BLaER1 treated with 17β-estradiol and CSF1 and Interleukin-3, amounts not matched to agents 10 nM and 100 nM (cell line): ENCODE measurements at regions not wholly inside any gene's neighbourhood (a gene's known extent, or its start where the extent isn't known, plus 50 kb on each side); places are given as distances from the start of the nearest gene placed in this dataset.

Experiments used
- H3K27ac ChIP-seq, 11 experiments: shearing (Covaris generic); formaldehyde crosslinking; 2 replicates each; pipeline ENCODE4 v1.8.1; 2022
- H3K27me3 ChIP-seq, 11 experiments: shearing (Covaris generic); formaldehyde crosslinking; 2 replicates each; pipeline ENCODE4 v1.8.1; 2022
- H3K36me3 ChIP-seq, 11 experiments: shearing (Covaris generic); formaldehyde crosslinking; 2 replicates each; pipeline ENCODE4 v1.8.1; 2022
- H3K4me1 ChIP-seq, 10 experiments: shearing (Covaris generic); formaldehyde crosslinking; 2 replicates each; pipeline ENCODE4 v1.8.1; 2022
- H3K4me2 ChIP-seq, 11 experiments: shearing (Covaris generic); formaldehyde crosslinking; 2 replicates each; pipeline ENCODE4 v1.8.1; 2022
- H3K4me3 ChIP-seq, 10 experiments: shearing (Covaris generic); formaldehyde crosslinking; 2 replicates each; pipeline ENCODE4 v1.8.1; 2022
- H3K9ac ChIP-seq, 11 experiments: shearing (Covaris generic); formaldehyde crosslinking; 2 replicates each; pipeline ENCODE4 v1.8.1; 2022
- H3K9me3 ChIP-seq, 11 experiments: shearing (Covaris generic); formaldehyde crosslinking; replicated peaks in 1 of 11; 2 replicates each; pipeline ENCODE4 v1.8.1; 2022
- H4K20me1 ChIP-seq, 11 experiments: shearing (Covaris generic); formaldehyde crosslinking; 2 replicates each; pipeline ENCODE4 v1.8.1; 2022
- Cebpa-rat ChIP-seq, 11 experiments: shearing (Covaris generic); IDR thresholded peaks; 2 replicates each; pipeline ENCODE4 v1.8.1; 2022

DNA sequence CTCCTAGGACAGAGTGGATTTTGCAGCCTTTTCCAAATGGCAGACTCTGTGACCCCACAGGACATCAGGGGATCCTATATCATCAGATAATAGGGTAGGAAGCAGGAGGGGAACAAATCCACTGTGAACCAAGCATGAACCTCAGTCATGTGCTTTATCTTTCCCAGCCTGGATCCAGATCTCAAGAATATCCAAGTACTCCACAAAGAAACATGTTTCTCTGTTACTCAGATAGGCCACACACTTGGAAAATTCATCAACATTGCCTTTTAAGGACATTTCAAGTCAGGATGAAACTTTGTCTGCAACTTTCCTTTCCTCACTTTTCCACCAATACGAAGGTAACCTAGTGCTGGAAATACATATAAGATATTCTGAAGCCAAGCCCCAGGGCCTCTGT, 85.8 kb downstream of the RDH14 start:
- Histone ChIP-seq H3K27me3 (no peaks in the 10 kb centered on the region), H3K36me3 (no peaks in the 10 kb centered on the region), H3K4me1 (no peaks in the 10 kb centered on the region), H3K9me3 (no peaks in the 10 kb centered on the region), H3K4me3 (no peak overlapping the region), H4K20me1 (no peaks in the 10 kb centered on the region), H3K9ac (no peak overlapping the region), H3K4me2 (no peak overlapping the region), H3K27ac (no peak overlapping the region)
- TF ChIP-seq Cebpa-rat (IDR thresholded peaks at IDR 0.05) = no peak

DNA sequence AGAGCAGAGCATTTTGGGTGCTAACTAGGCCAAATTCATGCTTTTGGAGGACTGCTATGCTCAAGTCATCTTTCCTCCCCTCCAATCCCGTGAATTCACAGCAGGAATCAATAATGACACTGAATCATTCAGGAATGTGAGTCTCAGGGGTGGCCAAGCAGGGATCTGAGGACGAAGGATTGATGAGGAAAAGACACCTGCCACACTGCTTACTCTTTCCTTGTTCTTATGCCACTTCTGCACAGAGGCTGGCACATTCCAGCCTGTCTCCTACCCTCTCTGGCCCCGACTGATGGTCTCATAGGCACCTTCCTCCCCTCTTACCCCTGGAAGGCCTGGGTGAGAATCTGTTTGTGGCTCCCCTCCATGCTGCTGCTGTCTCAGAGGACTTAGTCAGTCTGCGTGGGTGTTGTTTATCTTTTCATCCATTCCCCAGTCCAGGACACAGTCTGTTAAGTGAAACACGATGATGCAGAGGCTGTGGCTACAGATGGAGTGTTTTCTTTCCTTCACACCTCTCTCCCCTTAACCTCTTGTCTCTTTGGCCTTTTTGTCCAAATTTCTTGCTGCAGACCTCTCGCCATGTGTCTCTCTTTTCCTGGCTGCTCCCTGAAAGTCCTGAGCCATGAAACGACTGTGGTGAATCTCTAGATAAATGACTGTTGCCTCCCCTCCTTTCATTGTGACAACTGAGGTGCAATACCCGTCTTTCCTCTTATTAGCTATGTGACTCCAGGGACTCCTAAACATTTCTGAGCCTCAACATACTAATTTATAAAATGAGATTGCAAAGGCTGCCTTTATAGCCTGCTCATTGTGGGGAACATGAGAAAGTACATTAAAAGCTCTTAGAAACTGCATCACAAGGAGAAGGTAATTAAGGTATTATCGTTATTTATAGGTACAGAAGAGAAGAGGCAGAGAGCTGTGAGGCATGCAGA, 86.9 kb downstream of the RDH14 start:
- Histone ChIP-seq H3K4me3 (no peak overlapping the region), H3K9ac (no peak overlapping the region), H3K4me1 (no peaks in the 10 kb centered on the region), H3K36me3 (no peaks in the 10 kb centered on the region), H3K9me3 (no peaks in the 10 kb centered on the region), H3K4me2 (no peak overlapping the region), H3K27ac (no peak overlapping the region), H3K27me3 (no peaks in the 10 kb centered on the region), H4K20me1 (no peaks in the 10 kb centered on the region)
- no peak for TF ChIP-seq Cebpa-rat (IDR thresholded peaks at IDR 0.05)

DNA sequence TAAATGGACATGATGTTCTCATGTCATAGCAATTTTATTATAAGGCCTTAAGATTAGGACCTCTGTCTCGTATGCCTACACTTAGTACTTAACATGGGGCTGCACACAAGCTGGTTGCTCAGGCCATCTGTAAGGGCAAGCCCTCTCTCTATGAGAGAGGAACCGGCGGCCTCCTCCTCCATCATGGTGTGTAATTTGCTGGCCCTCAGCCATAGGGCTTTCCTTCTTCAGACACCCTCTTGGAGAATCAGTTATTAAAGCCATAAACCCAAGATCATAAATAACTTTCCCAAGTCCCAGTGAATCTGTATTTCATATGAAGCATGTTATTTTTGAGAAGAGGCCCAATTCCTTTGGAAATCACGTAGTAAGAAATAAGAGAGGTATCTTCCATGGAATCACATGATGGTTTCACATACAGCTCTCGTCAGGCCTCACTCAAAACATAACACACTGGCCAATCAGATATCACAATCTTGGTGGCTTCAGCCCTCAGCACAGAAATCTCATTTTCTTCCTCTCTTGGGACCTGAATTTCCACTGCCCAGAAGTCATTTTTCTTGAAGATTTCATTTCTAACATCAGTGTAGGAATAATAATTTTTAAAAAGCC, 92.6 kb downstream of the RDH14 start:
- Histone ChIP-seq H4K20me1 (no peaks in the 10 kb centered on the region), H3K4me2 (no peak overlapping the region), H3K9ac (no peak overlapping the region), H3K4me3 (no peak overlapping the region), H3K9me3 (peaks cover 0 to 10% (median 0%) of the 10 kb centered on the region in 11 experiments; a peak in 4 of 22 replicates), H3K4me1 (no peaks in the 10 kb centered on the region), H3K27ac (no peak overlapping the region), H3K27me3 (no peaks in the 10 kb centered on the region), H3K36me3 (no peaks in the 10 kb centered on the region)
- no peak for TF ChIP-seq Cebpa-rat (IDR thresholded peaks at IDR 0.05)

DNA sequence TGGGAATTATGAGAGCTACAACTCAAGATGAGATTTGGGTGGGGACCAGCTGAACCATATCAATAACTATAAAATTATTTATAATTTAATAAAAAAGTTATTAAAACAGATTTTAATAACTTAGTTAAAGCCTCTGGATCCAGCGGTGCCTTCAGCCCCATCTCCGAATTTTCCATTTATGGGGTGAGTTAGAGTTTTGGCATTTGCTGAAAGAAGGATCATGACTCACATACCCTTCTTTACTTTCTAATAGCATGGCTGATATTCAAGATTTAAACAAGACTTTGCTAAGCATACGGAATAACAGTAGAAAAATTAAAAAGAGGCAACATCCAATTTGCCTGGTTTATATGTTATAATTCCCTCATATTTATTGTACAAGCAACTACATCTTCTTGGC, 94.5 kb downstream of the RDH14 start:
- no peaks in the 10 kb centered on the region for H3K36me3 ChIP-seq

DNA sequence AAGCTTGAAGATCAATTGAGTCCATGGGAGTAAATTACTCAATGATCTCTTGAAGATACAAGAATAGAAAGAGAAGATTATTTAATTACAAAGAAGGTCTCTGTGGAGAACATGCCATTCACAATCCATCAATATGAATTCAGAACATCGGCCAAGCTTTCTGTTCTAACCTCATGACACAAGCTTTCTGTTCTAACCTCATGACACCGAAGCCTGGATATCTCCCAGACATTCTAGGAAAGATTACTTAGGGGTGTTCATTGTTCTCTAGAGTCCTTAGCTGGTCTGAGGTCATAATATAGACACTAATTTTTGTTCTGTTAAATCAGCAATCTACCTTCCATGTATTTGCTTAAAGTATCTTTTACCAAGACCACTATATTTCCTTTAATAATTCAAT, 95.5 kb downstream of the RDH14 start:
- no peak overlapping the region for H3K27ac ChIP-seq
- no peak overlapping the region for H3K4me2 ChIP-seq
- no peak overlapping the region for H3K9ac ChIP-seq
- H4K20me1 ChIP-seq = no peaks in the 10 kb centered on the region
- TF ChIP-seq Cebpa-rat (IDR thresholded peaks at IDR 0.05) = no peak
- no peak overlapping the region for H3K4me3 ChIP-seq
- H3K4me1 ChIP-seq = no peaks in the 10 kb centered on the region
- H3K27me3 ChIP-seq = no peaks in the 10 kb centered on the region
- no peaks in the 10 kb centered on the region for H3K36me3 ChIP-seq
- peaks cover 0 to 10% (median 0%) of the 10 kb centered on the region in 11 experiments; a peak in 4 of 22 replicates for H3K9me3 ChIP-seq

More for the DNA sequence above, 94.5 kb downstream of the RDH14 start:
- Histone ChIP-seq H3K27ac (no peak overlapping the region), H3K4me2 (no peak overlapping the region), H3K4me3 (no peak overlapping the region), H3K9me3 (peaks cover 0 to 10% (median 0%) of the 10 kb centered on the region in 11 experiments; a peak in 4 of 22 replicates), H3K4me1 (no peaks in the 10 kb centered on the region), H3K27me3 (no peaks in the 10 kb centered on the region), H3K9ac (no peak overlapping the region), H4K20me1 (no peaks in the 10 kb centered on the region)
- no peak for TF ChIP-seq Cebpa-rat (IDR thresholded peaks at IDR 0.05)

DNA sequence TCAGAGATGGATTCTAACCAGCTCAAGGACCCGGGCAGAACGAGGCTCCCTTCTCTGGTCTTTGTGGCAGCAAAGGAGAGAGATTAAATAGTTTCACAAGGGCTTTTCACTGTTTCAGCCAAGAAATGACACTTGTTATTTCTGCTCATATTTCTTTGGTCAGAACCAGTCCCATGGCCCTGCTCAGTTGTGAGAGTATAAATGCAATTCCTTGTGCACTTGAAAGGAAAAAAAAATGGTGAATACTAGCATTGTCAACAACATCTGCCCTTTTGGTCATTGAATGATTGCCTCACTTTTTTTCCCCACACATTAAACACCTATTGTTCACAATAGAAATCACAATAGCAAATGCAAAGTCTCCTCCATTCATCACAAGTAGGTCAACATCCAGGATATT, 104.4 kb downstream of the RDH14 start:
- Histone ChIP-seq H3K36me3 (no peaks in the 10 kb centered on the region), H3K4me1 (peaks cover 0 to 13% (median 5%) of the 10 kb centered on the region in 10 experiments; a peak in 10 of 20 replicates), H3K9ac (no peak overlapping the region), H3K27ac (no peak overlapping the region), H4K20me1 (no peaks in the 10 kb centered on the region), H3K4me3 (no peak overlapping the region), H3K9me3 (0 out of 22 replicates have a peak, but pooled peaks cover 0 to 7% (median 0%) of the 10 kb centered on the region in 11 experiments), H3K27me3 (no peaks in the 10 kb centered on the region), H3K4me2 (no peak overlapping the region)
- TF ChIP-seq Cebpa-rat (IDR thresholded peaks at IDR 0.05) = no peak

DNA sequence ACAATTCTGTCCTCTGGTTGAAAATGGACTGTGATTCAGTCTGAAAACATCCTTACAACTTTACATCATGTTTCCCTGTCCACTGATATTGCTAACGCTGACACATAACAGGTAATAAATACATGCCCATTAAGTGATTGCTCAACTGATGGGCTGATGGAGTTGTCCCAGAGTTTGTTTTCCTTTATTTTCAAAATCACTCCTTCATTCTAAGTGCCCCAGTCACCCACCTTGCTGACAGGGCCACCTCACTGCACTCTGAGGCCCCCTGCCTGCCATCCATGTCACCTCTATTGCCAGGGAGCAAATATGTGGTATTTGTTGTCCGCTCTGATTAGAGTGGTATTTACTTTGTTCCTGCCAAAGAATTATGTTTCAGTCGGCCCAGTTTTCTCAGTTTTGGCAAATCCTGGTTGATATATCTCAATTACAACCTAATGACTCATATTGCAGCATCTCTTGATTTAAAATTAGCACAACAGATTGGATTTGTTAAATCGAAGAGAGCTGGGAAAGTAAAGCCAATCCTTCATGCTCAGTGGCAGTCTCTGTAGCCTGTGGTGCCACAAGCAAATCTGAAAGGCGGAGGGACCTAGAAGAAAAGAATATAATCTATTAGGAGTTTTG, 105.1 kb downstream of the RDH14 start:
- Histone ChIP-seq H3K4me1 (peaks cover 0 to 13% (median 5%) of the 10 kb centered on the region in 10 experiments; a peak in 10 of 20 replicates), H3K4me3 (no peak overlapping the region), H3K9ac (no peak overlapping the region), H3K27me3 (no peaks in the 10 kb centered on the region), H3K27ac (no peak overlapping the region), H3K36me3 (no peaks in the 10 kb centered on the region), H4K20me1 (no peaks in the 10 kb centered on the region), H3K9me3 (0 out of 22 replicates have a peak, but pooled peaks cover 0 to 7% (median 0%) of the 10 kb centered on the region in 11 experiments), H3K4me2 (no peak overlapping the region)
- no peak for TF ChIP-seq Cebpa-rat (IDR thresholded peaks at IDR 0.05)

DNA sequence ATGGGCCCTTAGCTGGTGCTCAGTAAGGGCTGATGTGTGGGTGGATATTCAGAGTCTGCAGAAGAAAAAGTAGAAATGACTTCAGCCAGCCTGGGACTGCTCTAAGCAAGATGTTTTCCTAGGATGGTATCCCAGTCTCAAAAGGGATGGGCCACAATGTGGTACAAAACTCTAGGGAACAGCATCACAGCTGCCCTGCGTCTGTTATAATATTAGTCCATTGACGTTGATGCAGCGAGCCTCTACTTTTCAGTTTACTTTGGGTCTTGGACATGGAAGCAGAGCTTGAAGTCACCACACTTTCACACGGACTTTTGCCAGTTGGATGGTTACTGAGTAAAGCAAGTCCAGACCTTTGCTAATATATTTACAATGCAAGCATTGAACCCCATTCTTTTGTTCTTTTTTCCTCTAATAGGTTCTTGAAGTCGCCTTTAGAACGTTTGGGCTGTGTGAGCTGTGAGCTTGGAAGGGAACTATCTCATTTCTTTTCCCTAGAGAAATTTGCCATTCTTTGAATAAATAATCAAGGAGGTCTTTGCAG, 105.7 kb downstream of the RDH14 start:
- Histone ChIP-seq H3K4me1 (peaks cover 0 to 13% (median 5%) of the 10 kb centered on the region in 10 experiments; a peak in 10 of 20 replicates), H3K27ac (no peak overlapping the region), H4K20me1 (no peaks in the 10 kb centered on the region), H3K36me3 (no peaks in the 10 kb centered on the region), H3K9me3 (0 out of 22 replicates have a peak, but pooled peaks cover 0 to 7% (median 0%) of the 10 kb centered on the region in 11 experiments), H3K4me3 (no peak overlapping the region), H3K27me3 (no peaks in the 10 kb centered on the region), H3K4me2 (no peak overlapping the region), H3K9ac (no peak overlapping the region)
- TF ChIP-seq Cebpa-rat (IDR thresholded peaks at IDR 0.05) = no peak

DNA sequence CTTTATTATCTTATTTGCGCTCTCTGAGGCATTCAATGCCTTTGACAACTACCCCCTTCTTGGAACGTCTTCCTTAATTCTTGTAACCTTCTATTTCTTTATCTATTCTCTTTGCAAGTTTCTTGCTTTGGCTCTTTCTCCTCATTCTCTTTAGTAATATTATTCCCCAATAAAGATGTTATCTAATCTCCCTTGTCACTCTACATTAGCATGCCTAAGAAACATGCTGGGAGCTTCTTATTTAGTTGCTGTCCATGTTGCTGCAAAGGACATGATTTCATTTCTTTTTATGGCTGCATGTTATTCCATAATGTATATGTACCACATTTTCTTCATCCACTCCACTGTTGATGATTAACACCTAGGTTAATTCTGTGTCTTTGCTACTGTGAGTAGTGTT, 113.7 kb downstream of the RDH14 start:
- no peaks in the 10 kb centered on the region for H3K36me3 ChIP-seq
- H4K20me1 ChIP-seq = no peaks in the 10 kb centered on the region
- peak overlapping the region in 2 of 11 experiments; percentile 9 to 48; a peak in 2 of 22 replicates for H3K9ac ChIP-seq
- peak overlapping the region in 4 of 11 experiments; percentile 62 to 75 (median 66); a peak in 7 of 22 replicates for H3K27ac ChIP-seq
- no peaks in the 10 kb centered on the region for H3K27me3 ChIP-seq
- H3K4me3 ChIP-seq = no peak overlapping the region
- peaks cover 0 to 50% (median 33%) of the 10 kb centered on the region in 10 experiments; a peak in 16 of 20 replicates for H3K4me1 ChIP-seq
- H3K9me3 ChIP-seq = 0 out of 22 replicates have a peak, but pooled peaks cover 0 to 3% (median 0%) of the 10 kb centered on the region in 11 experiments
- peak overlapping the region in 5 of 11 experiments; percentile 65 to 73 (median 67); a peak in 9 of 22 replicates for H3K4me2 ChIP-seq
- TF ChIP-seq Cebpa-rat (IDR thresholded peaks at IDR 0.05) = no peak
